GM12872 (cell line): ENCODE measurements at regions not wholly inside any gene's neighbourhood (a gene's known extent, or its start where the extent isn't known, plus 50 kb on each side); places are given as distances from the start of the nearest gene placed in this dataset.

Source experiments
- CTCF ChIP-seq: IDR thresholded peaks from 3 replicates; pipeline ENCODE4 v1.5.1; 2011; ENCODE audit warnings: low read depth, mild to moderate bottlenecking, low read length, moderate library complexity; ENCODE audit not compliant: insufficient read depth

DNA sequence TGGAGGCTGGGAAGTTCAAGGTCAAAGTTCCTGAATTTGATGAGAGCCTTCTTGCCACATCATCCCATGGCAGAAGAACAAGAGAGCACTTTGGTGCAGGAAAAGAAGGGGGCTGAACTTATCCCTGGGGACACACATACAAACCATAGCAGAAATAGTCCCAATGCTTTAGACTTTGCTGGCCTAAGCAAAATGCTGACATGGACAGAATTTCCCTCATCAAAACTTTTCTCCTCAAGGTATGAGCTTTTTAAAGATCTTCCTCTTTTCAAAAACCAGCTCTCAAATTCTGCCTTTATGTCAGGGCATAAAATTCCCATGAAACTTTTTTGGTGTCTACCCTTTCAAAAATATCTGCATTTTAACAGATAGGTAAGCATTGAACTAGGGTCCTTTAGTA lies 341.8 kb upstream of the SMARCA2 start:
- no peak for TF ChIP-seq CTCF

GRCh38 chr9:1676771-1677170 lies 338.4 kb upstream of the SMARCA2 start:
- TF ChIP-seq CTCF: no peak

DNA sequence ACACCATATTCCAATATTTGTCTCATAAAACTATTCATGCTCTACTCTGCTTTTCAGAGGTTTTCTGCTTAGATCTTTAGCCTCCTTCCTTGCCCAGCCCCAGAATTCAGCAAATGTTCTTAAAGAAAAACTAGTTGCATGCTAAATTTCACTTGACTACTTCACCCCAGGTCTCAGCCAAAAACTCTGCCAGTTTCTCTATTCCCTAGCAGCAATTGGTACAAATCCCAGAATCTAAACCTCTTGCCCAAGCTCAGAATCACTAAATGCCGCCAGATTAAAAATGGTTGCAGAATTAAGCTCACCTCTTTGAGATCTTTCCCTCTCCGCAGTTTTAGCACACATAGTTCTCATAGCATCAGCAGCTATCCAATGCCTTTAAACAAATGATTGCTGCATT lies 331.2 kb upstream of the SMARCA2 start:
- TF ChIP-seq CTCF: no peak

GRCh38 chr9:1698991-1699390 lies 316.2 kb upstream of the SMARCA2 start:
- no peak for TF ChIP-seq CTCF

- TF ChIP-seq CTCF: no peak
Measured at GRCh38 chr9:1701113-1701512, 314.0 kb upstream of the SMARCA2 start.

- no peak for TF ChIP-seq CTCF
Measured at GRCh38 chr9:1702701-1703100, 312.4 kb upstream of the SMARCA2 start.

DNA sequence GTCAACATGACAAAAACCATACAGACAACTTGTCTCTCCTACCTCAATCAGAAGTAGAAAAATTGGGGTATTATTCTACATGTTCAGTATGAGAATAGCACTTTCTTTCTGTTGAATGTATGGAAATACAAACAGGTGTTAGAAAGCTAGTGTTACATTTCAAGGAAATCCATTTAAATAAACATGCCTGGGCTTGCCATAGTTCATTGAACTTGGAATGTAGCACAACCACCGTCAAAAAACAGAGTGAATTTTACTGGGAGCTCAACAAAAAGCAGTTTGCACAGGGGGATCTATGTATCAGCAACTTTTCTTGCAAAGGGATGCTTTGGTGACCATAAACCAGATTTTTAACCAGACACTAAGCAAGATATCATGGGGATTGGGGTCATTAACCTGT lies 307.9 kb upstream of the SMARCA2 start:
- TF ChIP-seq CTCF: no peak

DNA sequence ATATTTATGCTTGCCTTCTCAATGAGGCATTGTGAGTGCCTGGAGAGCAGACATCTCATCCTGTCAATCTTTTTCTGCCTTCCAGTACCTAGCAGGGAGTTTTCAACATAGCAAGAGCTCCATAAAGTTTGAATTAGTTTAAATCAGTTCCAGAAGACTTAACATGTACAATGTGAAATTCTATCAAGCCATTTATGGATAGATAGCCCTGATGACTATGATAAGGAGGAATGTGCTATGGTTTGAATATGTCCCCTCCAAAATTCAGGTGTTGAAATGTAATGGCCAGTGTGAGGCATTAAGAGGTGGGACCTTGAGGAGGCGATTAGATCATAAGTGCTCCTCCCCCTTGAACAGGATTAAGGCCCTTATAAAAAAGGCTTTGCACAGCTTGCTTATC lies 306.9 kb upstream of the SMARCA2 start:
- TF ChIP-seq CTCF: no peak
